SW 1271 (cell line): ENCODE measurements at regions not wholly inside any gene's neighbourhood (a gene's known extent, or its start where the extent isn't known, plus 50 kb on each side); places are given as distances from the start of the nearest gene placed in this dataset.
"Not testable (repeated sequence)": the region's sequence is repeated elsewhere in the genome, so short reads cannot be mapped to it uniquely, and the experiment has no call there.

Experiments used
- DNase-seq, 2 experiments: peaks; one replicate each; lab custom pipeline; 2025; lab: John Stamatoyannopoulos, UW

GRCh38 chr2:228417956-228418355, 236.5 kb upstream of the SPHKAP start:
- no peak for DNase-seq

- no peak for DNase-seq
Measured at GRCh38 chr2:228417526-228417925, 236.0 kb upstream of the SPHKAP start.

DNA sequence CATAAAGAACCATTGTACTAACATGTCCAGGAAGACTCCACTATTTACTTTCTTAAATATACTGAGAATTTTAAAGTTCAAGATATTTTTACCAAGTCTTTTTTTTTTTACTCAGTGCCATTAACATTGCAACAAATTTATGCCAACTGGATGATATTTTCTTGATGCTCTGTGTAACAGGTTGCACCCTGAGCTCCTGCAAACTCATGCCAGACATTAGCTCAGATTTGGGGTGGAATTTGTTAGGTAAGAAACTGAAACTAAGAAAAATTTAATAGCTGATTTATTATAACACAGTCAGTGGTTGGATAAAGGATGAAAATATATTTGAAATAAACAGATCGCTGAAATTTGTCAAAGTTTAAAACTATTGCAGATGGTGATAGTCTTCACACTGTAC, 228.6 kb upstream of the SPHKAP start:
- DNase-seq, result no peak

GRCh38 chr2:228409493-228409892, 228.0 kb upstream of the SPHKAP start:
- DNase-seq, result no peak

DNA sequence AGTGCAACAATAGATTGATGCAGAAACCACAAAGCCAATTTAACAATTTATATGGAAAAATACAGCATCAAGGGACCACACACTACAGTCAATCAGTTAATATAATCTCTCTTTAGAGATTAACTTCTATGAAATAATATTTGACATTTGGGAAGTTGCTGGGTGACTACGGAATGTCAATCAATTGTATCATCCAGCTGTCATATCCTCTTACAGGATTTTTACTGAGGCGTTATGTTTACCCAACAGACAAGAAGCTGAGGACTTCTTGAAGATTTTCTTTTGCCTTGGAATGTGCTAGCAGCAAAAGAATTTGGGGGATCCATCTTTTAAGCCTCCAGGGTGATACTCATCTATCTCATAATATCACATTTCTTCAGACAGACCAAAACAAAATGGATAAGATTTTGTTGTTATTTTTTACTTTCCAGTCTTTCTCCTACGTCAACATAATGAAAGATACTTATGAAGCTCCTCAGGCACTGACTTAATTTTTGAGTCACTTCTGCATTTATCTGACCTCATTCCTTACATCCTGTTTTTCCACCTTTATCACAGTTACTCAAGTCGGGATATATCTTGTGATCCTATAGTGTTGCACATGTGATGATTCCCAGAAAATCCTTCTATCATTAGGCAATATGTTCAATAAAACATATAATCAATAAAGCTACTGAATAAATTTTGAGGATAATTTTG, 227.2 kb upstream of the SPHKAP start:
- DNase-seq, result no peak

GRCh38 chr2:228407821-228408220, 226.3 kb upstream of the SPHKAP start:
- no peak for DNase-seq

- DNase-seq, result peak in 1 of 2 experiments; percentile 6
Measured at GRCh38 chr2:228401065-228401912, 219.8 kb upstream of the SPHKAP start.

GRCh38 chr2:228387776-228388175, 206.3 kb upstream of the SPHKAP start:
- DNase-seq, result no peak

GRCh38 chr2:228378696-228379425, 197.4 kb upstream of the SPHKAP start:
- no peak for DNase-seq

GRCh38 chr2:228378233-228378632, 196.7 kb upstream of the SPHKAP start:
- DNase-seq, result no peak

GRCh38 chr2:228377533-228377932, 196.0 kb upstream of the SPHKAP start:
- DNase-seq, result no peak

GRCh38 chr2:228374741-228375140, 193.3 kb upstream of the SPHKAP start:
- no peak for DNase-seq

DNA sequence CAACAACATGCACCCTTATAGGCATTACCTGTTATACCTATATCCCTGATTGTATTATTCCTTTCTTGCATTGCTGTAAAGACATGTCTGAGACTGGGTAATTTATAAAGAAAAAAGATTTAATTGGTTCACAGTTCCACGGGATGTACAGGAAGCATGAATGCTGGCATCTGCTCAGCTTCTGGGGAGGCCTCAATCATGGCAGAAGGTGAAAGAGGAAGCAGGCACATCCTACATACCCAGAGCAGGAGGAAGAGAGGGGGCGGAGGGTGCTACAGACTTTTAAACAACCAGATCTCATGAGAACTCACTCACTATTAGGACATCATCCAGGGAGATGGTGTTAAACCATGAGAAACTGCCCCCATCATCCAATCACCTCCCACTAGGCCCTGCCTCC, 191.7 kb upstream of the SPHKAP start:
- DNase-seq, result no peak

DNA sequence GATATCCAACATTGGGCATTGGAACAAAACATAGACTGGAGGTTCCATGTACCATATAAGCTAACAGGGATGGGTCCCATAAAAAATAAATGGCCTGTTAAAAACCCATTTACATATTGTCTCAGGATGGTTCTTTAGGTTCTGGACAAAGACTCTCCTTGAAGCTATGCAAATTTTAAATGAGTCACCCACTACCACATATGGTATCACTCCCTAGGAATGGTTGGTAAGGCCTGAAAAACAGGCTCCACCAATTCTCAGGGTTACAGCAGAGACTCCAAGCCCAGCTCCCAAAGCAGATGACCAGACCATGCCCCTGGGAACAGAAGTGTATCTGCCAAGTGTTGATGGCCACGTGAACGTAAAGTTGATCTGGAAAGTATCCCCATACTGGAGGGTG, 190.7 kb upstream of the SPHKAP start:
- no peak for DNase-seq

DNA sequence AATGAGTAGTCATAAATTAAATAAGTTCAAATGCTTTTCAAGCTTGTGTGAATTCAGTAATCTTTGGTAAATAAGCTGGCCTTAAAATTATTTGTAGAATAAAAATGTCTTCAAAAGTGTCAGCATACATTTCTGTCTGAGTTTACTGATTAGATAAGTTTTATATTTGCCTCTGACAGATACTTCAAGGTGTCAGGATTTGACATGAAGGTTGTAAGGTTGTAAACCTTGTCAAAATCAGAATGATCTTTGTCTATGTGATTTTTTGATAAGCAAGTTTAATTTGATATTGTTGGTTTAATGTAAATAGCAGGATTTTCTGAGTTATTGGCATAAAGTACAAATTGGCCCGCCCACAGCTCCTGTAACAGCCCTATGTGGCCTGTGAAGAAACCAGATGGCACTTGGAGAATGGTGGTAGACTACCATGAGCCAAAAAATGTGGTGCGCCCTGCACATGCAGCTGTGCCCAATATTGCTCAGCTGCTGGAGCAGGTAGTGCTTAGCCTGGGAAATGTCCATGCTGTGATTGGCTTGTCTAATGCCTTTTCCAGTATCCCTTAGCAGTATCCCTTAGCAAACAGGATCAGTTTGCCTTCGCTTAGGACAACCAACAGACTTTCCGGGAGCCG, 188.0 kb upstream of the SPHKAP start:
- no peak for DNase-seq

DNA sequence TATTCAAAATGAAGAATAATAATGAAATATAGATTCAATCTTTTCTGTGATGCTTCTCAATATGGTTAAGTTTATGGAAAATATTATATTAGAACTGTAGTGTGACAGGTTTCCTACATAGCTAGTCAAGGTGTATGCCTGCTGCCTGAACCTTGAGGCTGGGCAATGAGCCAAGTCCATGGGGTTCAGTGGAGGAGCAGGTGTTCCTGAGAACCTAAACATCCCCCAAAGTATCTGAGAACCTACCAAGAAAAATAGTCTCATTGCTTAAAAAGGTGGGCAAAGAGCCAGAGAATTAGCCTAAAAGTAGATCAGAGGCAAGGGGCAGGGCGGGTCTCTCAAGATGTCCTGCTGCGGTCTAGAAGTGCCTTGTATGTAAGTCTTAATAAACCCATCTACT, 185.9 kb upstream of the SPHKAP start:
- no peak for DNase-seq

GRCh38 chr2:228359473-228359872, 178.0 kb upstream of the SPHKAP start:
- DNase-seq, result no peak

DNA sequence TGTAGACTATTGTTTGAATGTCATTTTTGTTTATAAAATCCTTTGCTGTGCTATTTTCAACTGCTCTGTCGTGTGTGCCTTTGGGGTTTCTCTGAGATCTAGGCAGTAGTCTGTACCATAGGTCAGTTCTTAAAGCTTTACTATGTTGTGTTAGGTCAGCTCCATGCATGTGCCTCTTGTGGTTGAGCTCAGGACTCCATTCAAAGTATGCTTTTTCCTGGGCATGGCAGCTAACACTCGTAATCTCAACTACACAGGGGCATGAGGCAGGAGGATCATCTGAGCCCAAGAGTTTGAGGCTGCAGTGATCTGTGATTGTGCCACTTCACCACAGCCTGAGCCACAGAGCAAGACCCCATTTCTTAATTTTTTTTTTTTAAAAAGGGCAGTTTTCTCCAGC, 174.4 kb upstream of the SPHKAP start:
- no peak for DNase-seq

- not testable (repeated sequence) for DNase-seq
Measured at GRCh38 chr2:228352980-228353379, 171.5 kb upstream of the SPHKAP start.

GRCh38 chr2:228352048-228352447, 170.6 kb upstream of the SPHKAP start:
- DNase-seq, result no peak

DNA sequence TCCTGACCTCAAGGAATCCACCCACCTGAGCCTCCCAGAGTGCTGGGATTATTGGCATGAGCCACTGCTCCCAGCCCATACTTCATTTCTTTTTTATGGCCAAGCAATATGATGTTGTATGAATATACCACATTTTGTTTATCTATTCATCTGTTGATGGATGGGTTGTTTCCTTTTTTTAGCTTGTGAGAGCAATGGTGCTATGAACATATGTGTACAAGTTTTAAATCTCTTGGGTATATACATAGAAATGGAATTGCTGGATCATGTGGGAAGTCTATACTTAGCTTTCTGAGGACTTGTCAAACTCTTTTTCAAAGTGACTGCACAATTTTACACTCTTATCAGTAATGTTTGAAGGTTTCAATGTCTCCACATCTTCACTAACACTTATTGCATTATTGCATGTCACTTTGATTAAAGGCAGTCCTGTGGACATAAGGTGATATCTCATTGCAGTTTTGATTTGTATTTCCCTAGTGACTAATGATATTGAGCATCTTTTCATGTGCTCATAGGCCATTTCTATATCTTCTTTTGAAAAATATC, 167.1 kb upstream of the SPHKAP start:
- no peak for DNase-seq

DNA sequence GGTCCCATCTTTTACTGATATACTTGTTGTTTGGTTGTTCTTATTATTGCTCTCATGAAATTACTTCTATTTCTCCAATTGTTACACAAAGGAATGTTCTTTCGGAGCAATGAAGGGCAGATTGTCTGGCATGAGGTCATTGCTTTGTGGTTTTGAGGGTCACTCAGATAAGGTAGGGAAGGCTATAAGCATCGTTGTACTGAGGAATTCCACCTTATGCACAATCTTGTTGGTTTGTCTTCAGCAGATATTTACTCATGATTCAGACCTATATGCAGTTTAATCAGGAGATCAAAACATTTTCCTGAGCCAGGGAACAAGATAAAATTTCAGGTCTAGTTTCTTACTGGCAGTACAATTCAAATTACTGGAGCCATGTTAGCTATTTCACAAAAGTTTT, 163.0 kb upstream of the SPHKAP start:
- no peak for DNase-seq
